ENCODE measurements at regions not wholly inside any gene's neighbourhood (a gene's known extent, or its start where the extent isn't known, plus 50 kb on each side); places are given as distances from the start of the nearest gene placed in this dataset.
A peak's percentile ranks its signal among the peaks of the same experiment; 100 is the strongest.

DNA sequence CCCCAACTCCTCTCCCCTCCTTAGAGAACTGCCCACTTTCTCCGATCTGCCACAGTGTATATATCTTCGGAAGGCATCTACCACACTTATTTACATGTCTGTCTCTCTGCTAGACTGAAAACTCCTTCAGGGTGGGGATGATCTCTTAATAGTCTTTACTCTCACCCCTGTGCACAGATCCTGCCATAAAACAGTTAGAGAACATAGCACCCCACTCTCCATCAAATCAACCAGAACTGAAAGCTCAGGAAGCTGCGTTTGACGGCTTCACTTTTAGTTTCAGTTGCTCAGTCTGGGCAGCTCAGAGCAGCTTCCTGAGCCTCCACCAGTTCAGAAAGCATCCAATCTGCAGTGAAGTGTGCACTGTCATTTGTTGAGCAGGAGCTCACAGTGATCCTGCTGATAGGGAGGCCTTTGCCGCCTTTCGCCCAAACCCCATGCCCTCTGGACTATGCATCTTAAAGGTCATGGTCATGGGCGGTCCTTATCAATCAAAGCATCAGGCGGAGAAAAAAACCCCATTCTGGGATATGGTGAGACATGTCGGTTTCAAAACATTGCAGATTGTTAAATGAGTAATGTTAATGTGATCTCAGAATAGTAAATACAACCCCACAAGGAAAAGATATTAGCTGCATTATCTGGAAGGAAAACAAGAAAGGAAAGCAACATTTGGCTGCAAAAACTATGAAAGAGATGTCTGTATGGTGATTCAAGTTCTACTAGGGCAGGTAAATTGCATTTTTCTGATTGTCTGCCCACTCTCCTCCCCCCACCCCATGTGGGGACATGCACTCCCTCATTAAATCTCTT, 167.1 kb upstream of the ADO start:
- ATAC-seq: peak; percentile 55
- intact Hi-C loops (cut with DNase I, micrococcal nuclease): no loop called here
- peak in 1 of 2 donors; percentile 21 for DNase-seq

GRCh38 chr10:62638062-62638477, 166.4 kb upstream of the ADO start:
- no peak for ATAC-seq
- intact Hi-C loops (cut with DNase I, micrococcal nuclease): no loop called here
- DNase-seq: no peak

- ATAC-seq (no peak), DNase-seq (no peak)
- intact Hi-C loops (cut with DNase I, micrococcal nuclease): no loop called here
These were observed 165.4 kb upstream of the ADO start for GRCh38 chr10:62639144-62639543.

DNA sequence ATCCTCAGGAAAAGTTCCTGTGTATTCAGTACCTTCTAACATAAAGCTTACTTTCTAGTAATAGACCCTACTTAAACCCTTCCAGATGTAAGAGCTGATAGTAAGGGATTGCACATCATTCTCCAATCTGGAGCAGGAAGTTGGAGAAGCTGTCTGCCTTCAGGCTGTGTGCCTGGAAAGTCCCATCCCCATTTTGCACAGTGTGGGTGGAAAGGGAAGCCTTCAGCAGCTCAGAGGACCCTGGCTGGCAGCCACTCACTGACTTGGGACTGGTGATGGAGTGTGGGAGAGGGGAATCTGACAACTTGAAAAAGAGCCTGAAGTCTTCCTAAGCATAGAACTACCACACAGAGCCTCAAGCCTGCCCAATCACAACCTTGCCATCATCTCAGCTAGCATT, 164.1 kb upstream of the ADO start:
- DNase-seq (no peak), ATAC-seq (no peak)
- intact Hi-C loops (cut with DNase I, micrococcal nuclease): no loop called here

DNA sequence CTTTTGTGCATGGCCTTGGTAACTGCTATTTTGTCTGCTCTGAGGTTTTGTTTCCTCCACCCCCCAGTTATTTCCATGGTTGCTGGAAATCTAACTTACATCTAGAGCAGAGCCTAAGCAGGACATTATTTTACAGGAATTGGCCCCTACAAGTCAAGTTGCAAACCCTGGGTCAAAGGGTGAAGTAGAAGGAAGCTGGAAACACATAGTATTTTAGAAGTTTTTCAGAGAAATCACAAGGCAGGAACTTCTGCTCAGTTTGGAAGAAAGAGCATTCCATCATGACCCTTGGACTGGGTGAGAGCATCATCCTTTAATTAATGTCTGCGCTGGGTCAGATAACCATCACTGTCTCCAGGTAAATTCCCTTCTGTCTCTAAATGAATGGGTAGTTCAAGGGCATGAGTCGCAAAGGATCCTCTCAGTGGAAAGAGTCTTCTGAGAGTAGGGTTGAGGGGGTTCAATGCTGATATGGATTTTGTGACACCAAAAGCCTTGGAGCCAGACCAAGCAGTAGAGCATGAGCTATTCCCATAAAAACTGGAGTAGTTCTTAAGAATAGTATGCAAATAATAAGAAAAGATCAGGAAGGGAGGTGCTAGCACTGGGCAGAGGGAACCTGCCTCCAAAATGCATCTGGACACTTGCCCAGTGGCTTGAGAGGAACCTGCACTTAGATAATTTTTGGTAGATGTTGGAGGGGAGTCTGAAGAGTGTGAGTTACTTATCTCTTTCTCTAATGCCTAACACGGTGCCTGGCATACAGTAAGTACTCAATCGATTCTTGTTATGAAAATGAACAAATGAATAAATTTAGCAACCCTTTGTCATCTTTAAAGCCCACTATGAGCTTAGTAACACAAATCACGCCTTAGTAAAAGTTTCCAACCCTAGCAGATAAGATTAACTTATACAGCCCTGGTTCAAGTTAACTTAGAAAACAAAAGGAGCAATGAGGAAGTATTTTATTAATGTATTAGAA, 160.6 kb upstream of the ADO start:
- intact Hi-C loops (cut with DNase I, micrococcal nuclease): no loop called here
- DNase-seq (no peak), ATAC-seq (no peak)

DNA sequence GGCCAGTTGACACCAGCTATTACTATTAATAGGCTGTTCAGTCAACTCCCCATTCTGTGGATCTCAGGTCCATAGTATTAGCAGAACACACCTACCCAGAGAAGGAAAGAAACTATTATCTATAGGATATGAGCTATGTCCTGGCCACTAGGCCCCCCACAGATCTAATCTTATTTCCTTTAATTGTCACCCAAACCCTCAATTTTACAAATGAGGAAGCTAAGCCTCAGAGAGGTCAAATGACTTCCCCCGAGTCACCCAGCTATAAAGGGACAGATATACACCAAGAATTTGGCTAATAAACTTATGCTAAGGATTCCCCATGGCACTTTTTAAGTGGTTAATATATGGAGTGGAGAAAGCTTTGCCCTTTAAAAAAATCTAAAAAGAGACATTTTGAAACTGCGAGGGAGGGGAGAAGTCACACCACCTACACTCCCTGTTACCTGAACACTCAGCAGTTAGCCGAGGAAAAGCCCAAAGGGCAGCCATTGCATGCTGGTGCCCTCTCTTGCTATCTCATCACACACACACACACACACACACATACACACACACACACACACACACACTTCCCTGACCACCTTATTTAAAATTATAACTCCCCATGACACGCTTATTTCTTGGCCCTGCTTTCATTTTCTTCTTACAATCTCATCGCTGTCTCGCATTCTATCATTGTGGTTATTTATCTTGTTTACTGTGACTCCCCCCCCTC, 157.0 kb upstream of the ADO start:
- ATAC-seq: no peak
- intact Hi-C loops (cut with DNase I, micrococcal nuclease): no loop called here

DNA sequence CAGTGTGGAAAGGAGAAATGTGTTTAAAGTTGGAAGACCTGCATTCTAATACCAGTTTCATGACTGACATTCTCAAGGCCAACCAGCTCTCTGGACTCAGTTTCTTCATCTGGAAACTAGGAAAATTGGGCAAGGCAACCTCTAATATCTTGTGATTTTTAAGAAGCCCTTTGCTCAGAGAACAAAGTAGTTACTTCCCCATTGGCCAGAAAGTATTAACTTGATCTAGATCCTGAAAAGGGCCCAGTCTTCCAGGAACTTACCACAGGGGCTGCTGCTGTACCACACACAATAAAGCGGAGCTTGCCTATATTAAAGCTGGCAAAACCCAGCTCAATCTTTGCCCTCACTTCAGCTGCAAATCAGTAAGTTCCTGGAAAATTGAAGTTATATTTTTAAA, 155.6 kb upstream of the ADO start:
- DNase-seq (no peak), ATAC-seq (no peak)
- intact Hi-C loops (cut with DNase I, micrococcal nuclease): no loop called here

More for the DNA sequence above, 157.0 kb upstream of the ADO start:
- no peak for DNase-seq

DNA sequence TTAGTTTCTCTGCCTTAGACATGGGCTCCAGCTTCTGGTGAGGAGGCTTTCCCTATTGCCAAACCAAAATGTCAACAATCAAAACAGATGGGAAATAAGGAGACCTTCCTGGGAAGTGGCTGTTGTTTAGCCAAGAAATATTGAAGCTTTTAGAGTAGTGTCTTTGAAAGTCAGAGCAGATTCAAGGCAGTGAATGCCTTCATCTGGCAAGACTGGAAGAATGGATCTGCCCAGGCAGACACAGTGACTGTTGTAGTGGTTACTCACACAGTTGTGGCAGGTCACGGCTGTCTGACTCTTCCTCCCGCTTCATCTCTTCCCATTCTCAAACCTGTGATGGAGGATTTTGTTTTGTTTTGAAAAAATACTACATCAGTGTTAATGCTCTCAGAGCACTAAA, 154.1 kb upstream of the ADO start:
- intact Hi-C loops (cut with DNase I, micrococcal nuclease): no loop called here
- DNase-seq (no peak), ATAC-seq (no peak)

DNA sequence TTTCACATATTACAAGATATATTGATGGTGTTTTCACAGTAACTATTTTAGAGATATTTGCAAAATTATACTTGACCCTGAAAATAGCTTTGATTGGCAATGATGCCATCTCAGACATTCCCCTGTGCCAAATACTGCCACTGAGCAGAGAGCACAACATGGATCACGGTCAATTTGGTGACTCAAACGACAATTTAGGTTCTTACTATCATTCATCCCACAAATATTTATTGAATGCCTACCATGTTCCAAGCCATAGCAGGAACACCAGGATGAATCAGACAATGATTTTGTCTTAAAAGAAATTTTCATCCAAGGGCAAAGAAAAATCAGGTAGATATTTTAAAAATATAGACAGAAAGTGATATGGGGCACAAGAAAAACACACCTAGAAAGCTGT, 153.2 kb upstream of the ADO start:
- intact Hi-C loops (cut with DNase I, micrococcal nuclease): no loop called here
- ATAC-seq: no peak

GRCh38 chr10:62652114-62652513, 152.4 kb upstream of the ADO start:
- intact Hi-C loops (cut with DNase I, micrococcal nuclease): no loop called here
- no peak for DNase-seq
- ATAC-seq: no peak

More for the DNA sequence above, 153.2 kb upstream of the ADO start:
- DNase-seq: no peak

DNA sequence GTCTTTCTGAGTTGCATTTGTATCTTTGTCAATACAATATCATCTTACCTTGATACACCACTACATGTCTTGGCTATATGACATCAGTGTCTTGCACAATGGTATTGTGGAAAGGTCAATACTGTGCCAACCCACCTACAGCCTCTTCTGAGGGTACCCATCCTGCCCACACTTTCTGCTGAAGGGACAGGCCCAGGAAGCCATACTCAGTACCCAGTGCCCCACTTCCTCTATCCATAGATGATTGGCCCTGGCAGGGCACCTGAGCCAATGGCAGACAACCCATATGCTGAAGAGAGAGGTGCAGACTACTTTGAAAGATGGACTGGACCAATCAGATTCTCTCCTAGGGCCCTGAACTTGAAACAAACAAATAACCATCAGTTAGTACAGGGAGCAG, 152.0 kb upstream of the ADO start:
- ATAC-seq (no peak), DNase-seq (no peak)
- intact Hi-C loops (cut with DNase I, micrococcal nuclease): no loop called here

GRCh38 chr10:62653254-62653653, 151.3 kb upstream of the ADO start:
- intact Hi-C loops (cut with DNase I, micrococcal nuclease): no loop called here
- ATAC-seq (no peak), DNase-seq (peak in 1 of 2 donors; percentile 28)

DNA sequence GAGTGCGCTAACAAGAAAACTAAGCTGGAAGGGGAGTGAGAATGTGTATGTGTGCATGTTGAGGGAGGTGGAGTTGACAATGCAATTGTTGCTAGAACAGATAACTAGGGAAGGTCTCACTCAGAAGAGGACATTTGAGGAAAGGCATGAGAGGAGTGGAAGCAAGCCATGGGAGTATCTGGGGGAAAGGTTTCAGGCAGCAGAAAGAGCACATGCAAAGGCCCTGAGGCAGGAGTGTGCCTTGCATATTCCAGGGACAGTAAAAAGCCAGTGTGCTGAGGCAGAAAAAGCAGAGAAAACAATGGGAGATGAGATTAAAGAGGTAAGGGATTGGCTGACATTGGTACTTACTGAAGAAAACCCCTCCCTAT, 149.6 kb upstream of the ADO start:
- no peak for ATAC-seq
- intact Hi-C loops (cut with DNase I, micrococcal nuclease): no loop called here

GRCh38 chr10:62655337-62655994, 149.1 kb upstream of the ADO start:
- ATAC-seq (no peak), DNase-seq (no peak)
- intact Hi-C loops (cut with DNase I, micrococcal nuclease): no loop called here

More for the DNA sequence above, 149.6 kb upstream of the ADO start:
- DNase-seq: no peak

DNA sequence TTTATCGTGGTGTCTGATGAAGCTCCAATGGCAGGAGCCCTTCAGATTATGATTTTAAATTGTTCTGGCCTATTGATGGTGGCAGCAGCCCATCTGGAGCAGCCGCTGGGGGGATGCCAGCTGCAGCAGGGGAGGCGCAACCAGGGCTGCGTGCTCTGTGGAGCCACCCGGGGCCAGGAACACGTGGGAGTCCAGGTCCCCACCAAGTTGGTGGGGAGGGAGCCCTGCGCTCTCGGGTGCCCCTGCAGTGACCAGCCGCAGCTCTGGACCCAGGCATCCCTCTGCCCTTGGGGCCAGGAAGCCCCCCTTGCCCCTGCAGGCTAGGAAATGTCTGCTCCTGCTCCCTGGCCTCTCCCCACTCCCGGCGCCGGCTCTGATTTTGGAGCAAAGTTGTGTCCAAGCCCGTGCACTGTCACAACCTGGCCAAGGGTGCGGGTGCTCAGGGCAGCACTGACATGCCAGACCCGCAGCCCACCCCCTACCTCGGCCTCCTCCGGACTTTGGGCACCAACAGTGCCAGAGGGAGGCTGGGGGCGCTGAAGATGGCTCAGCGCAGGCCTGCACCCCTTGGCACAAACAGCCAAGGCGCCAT, 147.2 kb upstream of the ADO start:
- intact Hi-C loops (cut with DNase I, micrococcal nuclease): no loop called here
- ATAC-seq (no peak), DNase-seq (no peak)

DNA sequence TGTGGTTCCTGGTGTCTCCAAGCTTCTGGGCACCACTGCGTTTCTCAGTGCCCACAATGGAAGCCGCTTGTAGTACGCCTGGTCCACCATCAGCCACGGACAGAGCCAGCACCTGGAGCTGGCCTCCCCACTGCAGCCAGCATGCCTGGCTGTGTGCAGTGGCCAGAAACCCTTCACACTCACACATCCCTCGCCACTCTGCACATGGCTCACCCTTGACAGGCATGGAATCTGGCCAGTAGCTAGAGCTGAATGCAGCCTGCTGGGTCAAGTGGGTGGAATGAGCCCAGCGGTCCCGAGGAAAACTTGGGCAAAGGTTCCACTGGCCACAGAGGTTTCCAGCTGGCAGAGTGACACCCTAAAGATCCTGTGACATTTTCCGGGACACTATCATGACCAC, 146.0 kb upstream of the ADO start:
- intact Hi-C loops (cut with DNase I, micrococcal nuclease): no loop called here
- ATAC-seq: no peak

DNA sequence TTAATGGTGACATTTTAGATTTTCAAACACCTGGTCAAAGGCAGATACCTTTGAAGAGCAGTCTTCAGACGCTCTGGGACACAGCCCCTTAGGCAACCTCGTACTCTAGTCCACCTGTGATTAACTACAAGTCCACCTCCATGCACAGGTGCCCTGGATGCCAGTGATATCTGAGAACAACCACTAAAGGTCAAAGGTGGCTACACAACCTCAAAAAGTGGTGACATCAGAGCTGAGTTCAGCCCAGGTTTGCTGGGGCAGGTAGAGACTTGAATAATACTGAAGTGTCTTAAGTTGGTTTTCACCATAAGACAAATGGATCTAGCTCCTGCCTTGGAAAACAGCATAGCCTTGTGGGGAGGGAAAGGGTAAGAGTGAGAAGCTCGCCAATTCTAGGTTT, 143.4 kb upstream of the ADO start:
- intact Hi-C loops (cut with DNase I, micrococcal nuclease): no loop called here
- ATAC-seq (no peak), DNase-seq (no peak)

More for the DNA sequence above, 146.0 kb upstream of the ADO start:
- DNase-seq: no peak

DNA sequence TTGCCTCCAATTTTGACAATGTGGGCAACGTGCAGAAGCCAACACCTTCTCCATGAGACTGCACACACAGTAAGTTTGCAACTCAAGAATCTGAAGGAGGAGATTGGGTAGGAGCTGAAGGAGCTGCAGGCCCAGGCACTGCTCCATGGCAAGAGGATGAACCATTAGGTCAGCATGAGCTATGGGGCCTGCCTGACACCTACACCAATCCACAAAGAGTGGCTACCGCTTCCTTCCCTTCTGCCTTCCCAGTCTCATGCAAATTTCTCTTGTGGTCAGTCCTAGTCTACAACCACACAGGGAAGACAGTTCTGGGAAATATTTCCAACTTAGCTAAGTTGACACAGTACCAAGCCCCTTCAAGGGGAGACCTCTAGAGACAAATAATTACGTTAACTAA, 142.0 kb upstream of the ADO start:
- DNase-seq (no peak), ATAC-seq (no peak)
- intact Hi-C loops (cut with DNase I, micrococcal nuclease): no loop called here

DNA sequence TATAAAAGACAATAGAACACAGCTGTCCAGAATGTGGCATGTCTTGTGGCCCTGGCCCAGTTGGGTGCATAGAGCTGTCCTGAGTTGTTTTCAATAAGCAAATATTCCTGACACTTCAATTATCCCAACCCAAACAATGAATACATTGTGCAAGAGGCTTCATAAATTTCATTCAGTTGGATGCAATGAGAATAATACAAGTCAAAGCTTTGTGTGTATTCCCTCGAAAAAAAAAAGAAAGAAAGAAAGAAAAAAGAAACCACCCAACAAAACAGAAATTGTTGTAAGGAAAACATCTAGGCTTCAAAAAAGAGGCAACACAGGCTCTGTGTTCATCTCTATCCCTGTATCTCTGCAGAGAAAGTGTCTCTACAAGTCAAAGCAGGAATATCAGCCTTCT, 138.7 kb upstream of the ADO start:
- ATAC-seq (no peak), DNase-seq (no peak)
- intact Hi-C loops (cut with DNase I, micrococcal nuclease): no loop called here

Measured in left colon (tissue), 2 donors.